Lower leg skin (tissue), 3 donors: ENCODE measurements at regions not wholly inside any gene's neighbourhood (a gene's known extent, or its start where the extent isn't known, plus 50 kb on each side); places are given as distances from the start of the nearest gene placed in this dataset.

ENCODE experiments used
- CTCF ChIP-seq, 3 donors: fragments of 450-650 bp; IDR thresholded peaks; one replicate each; pipeline ENCODE4 v1.5.1; 2016; ENCODE audit warnings: antibody characterized with exemption in 3 of 3, mild to moderate bottlenecking in 3 of 3, moderate library complexity in 2 of 3
- POLR2A ChIP-seq, 2 donors: fragments of 450-650 bp; IDR thresholded peaks; one replicate each; pipeline ENCODE4 v1.6.1; 2016 to 2017; ENCODE audit warnings: antibody characterized with exemption in 2 of 2, mild to moderate bottlenecking in 1 of 2, moderate library complexity in 1 of 2

GRCh38 chr21:32860399-32860798 lies 88.8 kb upstream of the PAXBP1 start:
- no peak for TF ChIP-seq CTCF (IDR thresholded peaks at IDR 0.05)
- no peak for TF ChIP-seq POLR2A (IDR thresholded peaks at IDR 0.05)
